Raji (cell line): ENCODE measurements at regions not wholly inside any gene's neighbourhood (a gene's known extent, or its start where the extent isn't known, plus 50 kb on each side); places are given as distances from the start of the nearest gene placed in this dataset.

Source experiments
- POLR2A ChIP-seq: IDR thresholded peaks from 2 replicates; pipeline ENCODE4 v1.6.1; 2011; ENCODE audit warnings: low read depth, low read length, control low read depth; ENCODE audit not compliant: insufficient read depth

GRCh38 chr14:53842938-53843337 lies 113.7 kb downstream of the BMP4 start:
- TF ChIP-seq POLR2A, result no peak

DNA sequence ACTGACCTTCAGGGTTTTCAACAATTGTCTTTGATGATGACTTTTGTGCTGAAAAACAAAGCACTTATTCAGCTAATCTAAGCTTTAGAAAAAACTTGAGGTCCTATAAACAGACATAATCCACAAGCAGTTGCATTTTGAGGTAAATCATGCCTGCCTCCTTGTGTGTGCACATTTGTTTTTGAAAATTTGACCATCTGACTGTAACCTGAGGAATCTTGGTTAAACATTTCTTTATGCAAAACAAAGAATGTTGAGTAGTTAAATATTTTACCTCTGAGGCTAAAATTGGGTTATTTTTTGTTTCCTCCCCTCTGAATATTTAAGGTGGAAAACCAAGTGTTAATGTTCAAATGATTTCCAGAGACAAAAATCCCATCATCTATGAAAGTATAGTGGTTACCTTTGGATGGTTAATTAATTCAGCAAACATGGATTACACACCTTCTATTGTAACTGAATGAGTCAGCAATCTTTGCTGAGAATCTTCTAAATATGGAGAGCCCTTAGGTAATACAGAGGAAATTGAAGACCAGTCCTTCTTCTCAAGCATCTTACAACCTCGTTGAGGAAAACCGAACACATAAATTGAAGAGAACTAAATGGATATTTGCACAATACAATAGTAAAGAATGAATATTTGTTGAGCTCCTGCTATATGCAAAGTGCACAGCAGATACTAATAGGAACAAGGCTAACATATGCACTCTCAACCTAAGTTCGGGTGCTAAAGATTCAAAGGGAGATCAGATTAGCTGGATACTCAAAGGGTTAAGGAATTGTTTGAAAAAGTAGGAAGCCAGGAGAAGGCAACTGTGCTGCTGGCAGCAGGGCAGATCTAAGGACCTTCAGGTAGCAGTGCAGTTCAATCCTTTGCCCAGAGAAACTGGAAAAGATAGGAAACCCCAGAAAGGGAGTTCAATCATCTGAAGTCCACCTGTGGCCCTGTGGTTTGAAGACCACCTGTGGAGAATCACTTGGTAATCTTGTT lies 115.2 kb downstream of the BMP4 start:
- no peak for TF ChIP-seq POLR2A

- no peak for TF ChIP-seq POLR2A
Observed at GRCh38 chr14:53840444-53840843, 116.2 kb downstream of the BMP4 start.

- no peak for TF ChIP-seq POLR2A
Observed at GRCh38 chr14:53838374-53838773, 118.3 kb downstream of the BMP4 start.

DNA sequence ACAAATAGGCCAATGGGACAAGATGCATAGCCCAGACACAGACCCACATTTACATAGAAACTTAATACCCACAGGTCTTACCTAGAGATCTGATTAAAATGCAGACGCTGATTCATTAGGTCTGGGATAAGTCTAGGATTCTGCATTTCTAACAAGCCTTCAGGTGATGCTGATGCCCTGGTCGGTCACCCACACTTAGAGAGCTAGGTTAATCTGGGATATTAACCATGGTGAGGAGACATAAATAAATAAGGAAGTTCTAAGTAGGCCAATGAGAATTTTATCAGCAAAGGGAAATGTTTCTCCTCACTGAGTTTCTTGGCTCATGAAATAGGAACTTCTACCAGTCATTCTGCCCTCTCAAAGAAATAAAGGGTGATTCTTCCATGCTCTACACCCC lies 120.1 kb downstream of the BMP4 start:
- no peak for TF ChIP-seq POLR2A

DNA sequence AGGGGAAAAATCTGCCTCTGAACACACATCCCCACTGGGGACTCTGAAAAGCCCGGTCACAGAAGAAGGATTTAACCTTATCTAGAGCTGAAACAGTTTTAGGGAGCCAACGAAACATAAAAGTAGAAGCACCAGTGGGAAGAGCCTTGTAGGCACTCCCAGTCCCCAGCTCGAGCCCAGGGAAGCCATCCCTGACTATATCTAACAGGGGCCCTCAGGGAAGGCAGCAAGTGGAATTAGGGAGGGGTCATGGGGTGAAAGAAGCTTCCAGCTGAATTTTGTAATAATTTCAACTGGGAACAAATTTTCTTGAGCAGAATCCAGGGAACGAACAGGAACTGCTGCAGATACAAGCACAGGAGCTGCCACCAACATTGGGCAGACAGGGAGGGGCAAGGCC lies 127.8 kb downstream of the BMP4 start:
- TF ChIP-seq POLR2A, result no peak

DNA sequence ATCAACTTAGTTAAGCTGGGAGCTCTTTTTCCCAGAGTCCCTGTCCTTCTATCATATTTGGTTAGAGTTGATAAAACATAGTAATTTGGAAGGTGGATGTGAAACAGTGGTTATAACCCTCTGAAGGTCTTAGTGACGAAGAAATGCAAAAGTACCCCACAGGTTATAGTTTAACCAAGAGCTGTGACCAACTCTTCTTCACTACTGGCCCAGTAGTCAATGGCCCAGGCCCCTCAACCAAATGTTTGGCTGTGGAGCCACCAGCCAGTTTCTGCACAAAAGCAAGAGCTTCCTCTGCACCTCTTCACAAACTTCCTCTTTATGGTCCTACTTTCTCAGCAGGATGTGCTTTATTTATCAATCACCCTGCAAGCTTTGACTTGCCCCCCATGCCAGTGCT lies 132.6 kb downstream of the BMP4 start:
- no peak for TF ChIP-seq POLR2A

DNA sequence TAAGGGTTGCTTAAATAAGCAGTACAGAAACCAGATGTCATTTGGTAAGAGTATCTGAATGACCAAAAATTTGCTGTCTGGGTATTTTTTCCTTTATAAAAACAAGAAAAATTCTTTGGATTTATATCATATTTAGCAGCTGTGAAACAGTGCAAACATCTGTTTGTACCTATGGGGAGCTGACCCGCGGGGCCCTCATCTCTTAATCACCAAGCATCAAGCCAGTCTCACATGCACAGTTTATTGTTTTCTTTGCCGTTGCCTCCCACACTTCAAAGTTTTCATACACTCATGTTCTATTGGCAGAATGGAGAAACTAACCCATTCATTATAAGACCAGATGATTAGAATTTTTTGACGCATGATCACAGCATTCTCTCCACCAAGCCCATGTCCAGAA lies 142.2 kb downstream of the BMP4 start:
- no peak for TF ChIP-seq POLR2A

DNA sequence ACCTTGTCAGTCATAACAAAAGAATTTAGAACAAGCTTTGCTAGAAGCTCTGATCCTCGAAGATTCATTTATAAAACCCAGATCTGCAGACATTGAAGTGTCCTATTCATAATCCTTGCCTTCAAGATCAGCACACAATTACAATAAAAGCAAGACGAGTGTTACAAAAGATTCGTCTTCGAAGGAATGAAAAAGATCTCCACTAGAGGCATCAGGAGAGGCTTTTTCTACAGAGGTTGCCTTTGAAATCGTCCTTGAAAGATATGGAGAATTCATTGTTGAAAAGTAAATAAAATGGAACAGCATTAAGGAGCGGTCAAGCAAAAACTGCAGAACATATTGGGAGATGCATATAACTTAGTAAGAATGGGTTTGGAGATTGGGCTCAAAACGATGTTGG lies 146.4 kb downstream of the BMP4 start:
- TF ChIP-seq POLR2A, result no peak

GRCh38 chr14:53808042-53808441 lies 148.6 kb downstream of the BMP4 start:
- TF ChIP-seq POLR2A, result no peak

DNA sequence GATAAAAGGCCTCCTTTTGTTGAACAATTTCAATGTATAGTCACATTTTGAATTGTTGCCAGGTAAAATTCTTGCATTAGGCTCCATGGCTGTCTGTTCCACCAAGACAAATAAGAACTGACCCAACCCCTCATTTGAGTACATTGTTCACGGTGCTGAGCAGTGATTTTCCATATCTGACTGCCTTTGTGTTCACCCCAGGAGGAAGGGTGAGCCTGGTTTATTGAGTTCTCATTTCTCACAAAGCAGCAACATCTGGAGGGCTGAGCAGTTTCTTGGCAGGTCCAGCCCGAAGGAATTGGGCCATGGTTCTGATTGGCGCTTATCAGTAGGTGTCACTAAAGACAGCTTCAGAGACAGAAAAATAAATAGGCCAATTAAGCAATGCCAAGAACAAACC lies 149.1 kb downstream of the BMP4 start:
- no peak for TF ChIP-seq POLR2A

- TF ChIP-seq POLR2A, result no peak
Observed at GRCh38 chr14:53807108-53807507, 149.5 kb downstream of the BMP4 start.

DNA sequence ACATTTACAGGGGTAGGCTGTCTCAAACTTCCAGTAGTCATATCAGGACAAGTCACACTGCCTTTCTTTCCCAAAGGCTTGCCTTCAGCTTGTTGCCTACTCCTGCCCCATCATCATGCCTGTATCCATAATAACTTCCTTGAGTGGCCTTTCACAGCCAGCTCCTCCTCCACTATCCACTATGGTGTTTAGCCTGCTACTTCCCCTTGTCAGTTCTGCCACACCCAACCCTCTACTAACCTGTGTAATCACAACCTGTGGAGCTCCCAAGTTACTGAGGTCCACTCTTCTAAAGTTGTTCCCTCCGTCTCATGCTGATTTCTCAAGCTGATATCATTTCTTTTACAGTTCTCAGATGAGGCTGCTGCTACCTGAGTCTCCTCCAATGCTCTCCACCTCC lies 159.9 kb downstream of the BMP4 start:
- no peak for TF ChIP-seq POLR2A

GRCh38 chr14:53793790-53794505 lies 162.7 kb downstream of the BMP4 start:
- no peak for TF ChIP-seq POLR2A

DNA sequence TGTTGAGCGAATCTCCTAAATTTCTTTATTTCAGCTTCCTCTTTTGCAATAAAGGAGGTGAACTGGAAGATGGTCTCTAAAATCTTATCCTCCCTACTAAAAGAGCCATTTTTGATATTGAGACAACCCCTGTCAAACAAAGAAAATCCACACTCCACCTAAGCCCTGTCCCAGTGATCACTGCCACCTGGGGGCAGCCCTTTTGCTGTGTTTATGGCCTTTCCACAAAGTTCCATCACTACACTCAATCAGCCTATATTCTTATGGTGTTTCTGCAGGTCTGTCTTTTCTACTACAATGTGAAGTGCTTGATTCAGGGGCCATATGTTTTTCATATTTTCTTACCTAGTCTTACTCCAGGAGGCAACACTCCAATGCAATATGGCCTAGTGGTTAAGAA lies 163.7 kb downstream of the BMP4 start:
- TF ChIP-seq POLR2A, result no peak
